Calu3 (cell line): ENCODE measurements at regions not wholly inside any gene's neighbourhood (a gene's known extent, or its start where the extent isn't known, plus 50 kb on each side); places are given as distances from the start of the nearest gene placed in this dataset.

Experiments used
- BruUV-seq: library from RNA; stranded (reverse); fragments of 400-500 nt; replicated peaks from 2 replicates; lab custom pipeline; 2021; lab: Mats Ljungman, UMichigan
- CTCF ChIA-PET: fragments of 300-600 bp; sonication (Branson Sonifier 250); formaldehyde crosslinking; loops from one replicate; lab custom pipeline; 2022; ENCODE audit warnings: antibody characterized with exemption; lab: Charles Lee
- DNase-seq: peaks from one replicate; pipeline ENCODE4 v3.0.0; 2022
- H3K27ac Mint-ChIP-seq: one replicate; pipeline ENCODE4 v1.8.0; 2022; ENCODE audit warnings: mixed read lengths; ENCODE audit not compliant: unreplicated experiment
- H3K27me3 Mint-ChIP-seq: one replicate; pipeline ENCODE4 v1.8.0; 2022; ENCODE audit warnings: mixed read lengths; ENCODE audit not compliant: unreplicated experiment
- H3K36me3 Mint-ChIP-seq: one replicate; pipeline ENCODE4 v1.8.0; 2022; ENCODE audit warnings: mild to moderate bottlenecking, moderate library complexity, mixed read lengths; ENCODE audit not compliant: insufficient read depth, unreplicated experiment
- H3K4me1 Mint-ChIP-seq: one replicate; pipeline ENCODE4 v1.8.0; 2022; ENCODE audit warnings: mild to moderate bottlenecking, low read depth, mixed read lengths; ENCODE audit not compliant: unreplicated experiment
- H3K4me3 Mint-ChIP-seq: one replicate; pipeline ENCODE4 v1.8.0; 2022; ENCODE audit warnings: mild to moderate bottlenecking, low read depth, moderate library complexity, mixed read lengths; ENCODE audit not compliant: unreplicated experiment
- H3K9me3 Mint-ChIP-seq: one replicate; pipeline ENCODE4 v1.8.0; 2022; ENCODE audit warnings: low read depth, mixed read lengths; ENCODE audit not compliant: unreplicated experiment
- CTCF ChIP-seq: fragments of 200-600 bp; IDR thresholded peaks from one replicate; pipeline ENCODE4 v1.8.0; 2022; ENCODE audit warnings: antibody characterized with exemption; ENCODE audit not compliant: unreplicated experiment
- intact Hi-C: fragments of 100-400 bp; cut with micrococcal nuclease; formaldehyde crosslinking; loops from one replicate; pipeline ENCODE4 v1.10.0; 2022; ENCODE audit not compliant: unreplicated experiment

- CTCF ChIA-PET: no interaction called here
- Mint-ChIP-seq H3K4me3 (no peak overlapping the region), H3K36me3 (no peaks in the 10 kb centered on the region), H3K27me3 (no peaks in the 10 kb centered on the region), H3K4me1 (no peaks in the 10 kb centered on the region), H3K27ac (no peak overlapping the region), H3K9me3 (peaks cover 18% of the 10 kb centered on the region)
- DNase-seq: no peak
- no TSS peak for BruUV-seq
- no peak for TF ChIP-seq CTCF
- intact Hi-C loops: no loop called here
Observed at GRCh38 chr6:23370051-23370450, 756.0 kb upstream of the NRSN1 start.

GRCh38 chr6:23371132-23371915, 754.7 kb upstream of the NRSN1 start:
- Mint-ChIP-seq H3K36me3 (no peaks in the 10 kb centered on the region), H3K4me3 (no peak overlapping the region), H3K27ac (no peak overlapping the region), H3K4me1 (no peaks in the 10 kb centered on the region), H3K27me3 (no peaks in the 10 kb centered on the region), H3K9me3 (peaks cover 11% of the 10 kb centered on the region)
- no TSS peak for BruUV-seq
- CTCF ChIA-PET: interaction anchor here (0.8 kb wide), 1 partner anchor 26 kb away, joined by 4 read pairs; no protein-coding TSS in a partner anchor
- DNase-seq: no peak
- intact Hi-C loops: no loop called here
- no peak for TF ChIP-seq CTCF

- H3K9me3 Mint-ChIP-seq: peaks cover 14% of the 10 kb centered on the region
- no peak overlapping the region for H3K27ac Mint-ChIP-seq
- no peak for TF ChIP-seq CTCF
- no TSS peak for BruUV-seq
- intact Hi-C loops: no loop called here
- CTCF ChIA-PET: no interaction called here
- H3K36me3 Mint-ChIP-seq: no peaks in the 10 kb centered on the region
- H3K4me1 Mint-ChIP-seq: no peaks in the 10 kb centered on the region
- no peaks in the 10 kb centered on the region for H3K27me3 Mint-ChIP-seq
- DNase-seq: no peak
- no peak overlapping the region for H3K4me3 Mint-ChIP-seq
Observed at GRCh38 chr6:23377830-23378229, 748.2 kb upstream of the NRSN1 start.

- Mint-ChIP-seq H3K36me3 (no peaks in the 10 kb centered on the region), H3K9me3 (peaks cover 10% of the 10 kb centered on the region), H3K27me3 (no peaks in the 10 kb centered on the region), H3K27ac (no peak overlapping the region), H3K4me3 (no peak overlapping the region), H3K4me1 (no peaks in the 10 kb centered on the region)
- CTCF ChIA-PET: no interaction called here
- no peak for DNase-seq
- BruUV-seq: no TSS peak
- intact Hi-C loops: no loop called here
- TF ChIP-seq CTCF: no peak
Observed at GRCh38 chr6:23380465-23380864, 745.5 kb upstream of the NRSN1 start.
